ENCODE measurements at regions not wholly inside any gene's neighbourhood (a gene's known extent, or its start where the extent isn't known, plus 50 kb on each side); places are given as distances from the start of the nearest gene placed in this dataset.

DNA sequence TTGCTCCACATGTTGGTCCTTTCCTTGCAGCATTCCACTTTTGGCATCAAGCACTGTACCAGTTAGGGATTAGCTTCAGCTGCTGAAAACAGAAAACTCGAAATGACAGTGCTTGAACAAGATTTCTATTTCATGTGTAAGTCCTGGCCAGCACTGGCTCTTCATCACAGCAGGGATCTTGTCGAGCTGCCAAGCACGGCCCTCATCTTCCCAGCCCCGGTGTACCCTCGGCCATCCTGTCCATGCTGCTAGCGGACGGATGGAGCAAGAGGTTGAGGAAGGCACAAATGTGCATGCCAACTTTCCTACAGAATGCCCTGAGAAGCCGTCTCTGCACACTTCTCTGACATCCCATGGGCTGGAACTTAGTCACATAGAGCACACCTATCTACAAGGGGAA lies 130.6 kb downstream of the TENT4A start:
- no peak for DNase-seq (ENCODE audit: extremely low spot score, unreplicated experiment)
- TF ChIP-seq, protein P1, sequence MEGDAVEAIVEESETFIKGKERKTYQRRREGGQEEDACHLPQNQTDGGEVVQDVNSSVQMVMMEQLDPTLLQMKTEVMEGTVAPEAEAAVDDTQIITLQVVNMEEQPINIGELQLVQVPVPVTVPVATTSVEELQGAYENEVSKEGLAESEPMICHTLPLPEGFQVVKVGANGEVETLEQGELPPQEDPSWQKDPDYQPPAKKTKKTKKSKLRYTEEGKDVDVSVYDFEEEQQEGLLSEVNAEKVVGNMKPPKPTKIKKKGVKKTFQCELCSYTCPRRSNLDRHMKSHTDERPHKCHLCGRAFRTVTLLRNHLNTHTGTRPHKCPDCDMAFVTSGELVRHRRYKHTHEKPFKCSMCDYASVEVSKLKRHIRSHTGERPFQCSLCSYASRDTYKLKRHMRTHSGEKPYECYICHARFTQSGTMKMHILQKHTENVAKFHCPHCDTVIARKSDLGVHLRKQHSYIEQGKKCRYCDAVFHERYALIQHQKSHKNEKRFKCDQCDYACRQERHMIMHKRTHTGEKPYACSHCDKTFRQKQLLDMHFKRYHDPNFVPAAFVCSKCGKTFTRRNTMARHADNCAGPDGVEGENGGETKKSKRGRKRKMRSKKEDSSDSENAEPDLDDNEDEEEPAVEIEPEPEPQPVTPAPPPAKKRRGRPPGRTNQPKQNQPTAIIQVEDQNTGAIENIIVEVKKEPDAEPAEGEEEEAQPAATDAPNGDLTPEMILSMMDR (conservative IDR thresholded peaks at IDR 0.05) = no peak
- H3K9me3 Mint-ChIP-seq = no peaks in the 10 kb centered on the region
- H3K36me3 Mint-ChIP-seq = no peaks in the 10 kb centered on the region
- H3K4me1 Mint-ChIP-seq (ENCODE audit: unreplicated experiment) = peaks cover 8% of the 10 kb centered on the region
- peaks cover 7% of the 10 kb centered on the region for H3K27me3 Mint-ChIP-seq
- H3K4me3 Mint-ChIP-seq = no peak overlapping the region
- H3K27ac Mint-ChIP-seq = no peak overlapping the region

DNA sequence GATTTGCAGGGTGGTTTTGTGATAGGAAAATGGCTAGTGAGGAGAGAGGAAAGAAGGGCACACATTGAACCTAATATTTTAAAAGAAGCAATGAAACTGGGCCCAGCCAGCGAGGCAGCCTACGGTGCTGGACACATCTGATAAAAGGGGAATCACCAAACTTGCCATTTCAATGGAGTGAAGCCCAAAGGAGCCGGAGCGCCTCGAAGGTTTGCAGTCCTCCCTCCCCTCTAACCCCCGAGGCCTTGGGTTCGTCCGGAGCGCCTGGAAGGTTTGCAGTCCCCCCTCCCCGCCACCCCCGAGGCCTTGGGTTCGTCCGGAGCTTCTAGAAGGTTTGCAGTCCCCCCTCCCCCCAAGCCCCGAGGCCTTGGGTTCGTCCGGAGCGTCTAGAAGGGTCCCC lies 132.6 kb downstream of the TENT4A start:
- H3K27me3 Mint-ChIP-seq = peaks cover 2% of the 10 kb centered on the region
- no peaks in the 10 kb centered on the region for H3K9me3 Mint-ChIP-seq
- H3K36me3 Mint-ChIP-seq = no peaks in the 10 kb centered on the region
- no peak overlapping the region for H3K4me3 Mint-ChIP-seq
- DNase-seq (ENCODE audit: extremely low spot score, unreplicated experiment) = no peak
- no peak overlapping the region for H3K27ac Mint-ChIP-seq
- H3K4me1 Mint-ChIP-seq (ENCODE audit: unreplicated experiment) = no peaks in the 10 kb centered on the region
- TF ChIP-seq, protein P1 (conservative IDR thresholded peaks at IDR 0.05) = no peak

DNA sequence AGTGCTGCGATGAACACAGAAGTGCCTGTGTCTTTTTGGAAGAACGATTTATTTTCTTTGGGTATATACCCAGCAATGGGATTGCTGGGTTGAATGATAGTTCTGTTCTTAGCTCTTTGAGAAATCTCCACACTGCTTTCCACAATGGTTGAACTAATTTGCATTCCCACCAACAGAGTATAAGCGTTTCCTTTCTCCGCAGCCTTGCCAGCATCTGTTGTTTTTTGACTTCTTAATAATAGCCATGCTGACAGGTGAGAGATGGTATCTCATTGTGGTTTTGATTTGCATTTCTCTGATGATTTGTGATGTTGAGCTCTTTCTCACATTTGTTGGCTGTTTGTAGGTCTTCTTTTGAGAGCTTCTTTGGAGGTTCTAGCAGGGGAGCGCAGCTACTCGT lies 134.6 kb downstream of the TENT4A start:
- Mint-ChIP-seq H3K4me1 (ENCODE audit: unreplicated experiment) (no peaks in the 10 kb centered on the region), H3K27me3 (no peaks in the 10 kb centered on the region), H3K36me3 (no peaks in the 10 kb centered on the region), H3K9me3 (no peaks in the 10 kb centered on the region), H3K27ac (no peak overlapping the region), H3K4me3 (no peak overlapping the region)
- TF ChIP-seq, protein P1 (conservative IDR thresholded peaks at IDR 0.05) = no peak
- DNase-seq (ENCODE audit: extremely low spot score, unreplicated experiment) = no peak

DNA sequence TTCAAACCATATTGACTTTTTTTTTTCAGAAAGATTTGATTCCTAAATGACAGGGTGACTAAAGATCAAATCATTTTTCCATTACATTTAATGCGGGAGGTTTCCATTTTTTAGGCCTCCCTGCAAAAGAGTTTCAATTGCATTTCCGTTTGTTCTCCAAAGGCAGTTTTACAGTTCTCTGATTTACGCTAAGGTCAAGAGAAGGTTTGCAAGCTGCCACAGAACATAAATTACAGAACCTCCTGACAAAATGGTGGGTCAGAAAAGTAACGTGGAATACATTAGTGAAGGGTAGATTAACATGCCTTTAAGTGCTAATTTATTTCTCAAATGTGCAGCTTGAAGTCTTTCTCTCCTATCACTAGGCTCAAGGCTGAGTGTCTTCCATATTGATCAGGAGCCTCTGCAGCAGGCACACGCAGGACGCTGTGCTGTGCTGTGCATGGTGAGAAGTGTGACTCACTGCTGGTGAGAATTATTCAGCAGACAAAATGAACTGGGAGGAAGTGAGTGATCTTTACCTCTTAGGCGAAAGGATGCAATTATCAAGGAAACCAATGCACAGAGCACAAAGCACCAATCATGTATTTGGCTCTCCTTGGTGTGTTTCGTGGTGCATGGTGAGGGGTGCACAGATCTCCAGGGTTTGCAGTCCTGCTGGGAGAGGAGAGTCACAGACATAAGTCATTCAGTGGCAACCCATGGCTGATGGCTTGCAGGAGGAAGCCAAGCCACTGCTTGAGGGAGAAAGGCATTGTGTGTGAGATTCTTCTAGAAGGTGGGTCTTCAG lies 136.3 kb downstream of the TENT4A start:
- no peaks in the 10 kb centered on the region for H3K4me1 Mint-ChIP-seq (ENCODE audit: unreplicated experiment)
- H3K4me3 Mint-ChIP-seq = no peak overlapping the region
- TF ChIP-seq, protein P1 (conservative IDR thresholded peaks at IDR 0.05) = no peak
- H3K27ac Mint-ChIP-seq = no peak overlapping the region
- no peaks in the 10 kb centered on the region for H3K27me3 Mint-ChIP-seq
- DNase-seq (ENCODE audit: extremely low spot score, unreplicated experiment) = no peak
- peaks cover 5% of the 10 kb centered on the region for H3K9me3 Mint-ChIP-seq
- H3K36me3 Mint-ChIP-seq = no peaks in the 10 kb centered on the region

DNA sequence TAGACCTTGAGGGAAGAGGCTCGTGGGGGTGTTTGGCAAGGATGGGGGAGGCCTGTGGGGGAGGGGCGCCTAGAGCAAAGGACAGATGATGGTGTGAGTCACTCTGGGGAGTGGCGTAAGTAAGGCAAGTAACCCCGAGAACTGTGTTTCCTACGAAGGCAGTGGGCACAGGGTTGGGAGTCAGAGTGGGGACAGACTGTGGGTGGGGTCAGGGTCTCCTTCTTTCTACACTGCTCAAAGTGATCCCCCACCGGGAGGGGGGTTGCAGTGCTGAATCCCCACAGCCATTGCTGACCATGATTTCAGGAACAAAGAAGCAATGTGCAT lies 136.8 kb downstream of the TENT4A start:
- Mint-ChIP-seq H3K27me3 (no peaks in the 10 kb centered on the region), H3K4me3 (no peak overlapping the region), H3K27ac (no peak overlapping the region), H3K9me3 (peaks cover 5% of the 10 kb centered on the region), H3K4me1 (ENCODE audit: unreplicated experiment) (no peaks in the 10 kb centered on the region), H3K36me3 (no peaks in the 10 kb centered on the region)
- no peak for DNase-seq (ENCODE audit: extremely low spot score, unreplicated experiment)
- TF ChIP-seq, protein P1 (conservative IDR thresholded peaks at IDR 0.05) = no peak

All from type B pancreatic cell (in vitro differentiated cells).